ENCODE measurements at regions not wholly inside any gene's neighbourhood (a gene's known extent, or its start where the extent isn't known, plus 50 kb on each side); places are given as distances from the start of the nearest gene placed in this dataset.

GRCh38 chr4:165689159-165689558 lies 183.9 kb upstream of the TLL1 start:
- TF ChIP-seq EZH2 (IDR thresholded peaks at IDR 0.05; ENCODE audit: low read length): no peak
- TF ChIP-seq CTCF (optimal IDR thresholded peaks at IDR 0.05 in 1 of 3, IDR thresholded peaks at IDR 0.05 in 1 of 3, conservative IDR thresholded peaks at IDR 0.05 in 1 of 3; ENCODE audit: extremely low read depth in 1 of 3, insufficient read depth in 2 of 3, low read length in 3 of 3): no peak
- H3K4me2 ChIP-seq (ENCODE audit: control insufficient read depth, extremely low read depth, insufficient read depth, low read depth, low read length): no peak overlapping the region
- FAIRE-seq (no peak), DNase-seq (ENCODE audit: low read depth, low spot score) (no peak)
- H2AFZ ChIP-seq (ENCODE audit: control insufficient read depth, low read length): no peak overlapping the region
- no peaks in the 10 kb centered on the region for H4K20me1 ChIP-seq (ENCODE audit: control insufficient read depth, extremely low read depth, insufficient read depth, low read length)
- no peak overlapping the region for H3K4me3 ChIP-seq (ENCODE audit: control insufficient read depth in 2 of 3, extremely low read depth in 1 of 3, insufficient read depth in 2 of 3, low read depth in 1 of 3, low read length in 3 of 3)
- H3K9me3 ChIP-seq (ENCODE audit: control insufficient read depth, low read depth, low read length): no peaks in the 10 kb centered on the region
- H3K9ac ChIP-seq (ENCODE audit: control insufficient read depth, extremely low read depth, insufficient read depth, low read length): no peak overlapping the region
- no peaks in the 10 kb centered on the region for H3K79me2 ChIP-seq (ENCODE audit: control insufficient read depth, insufficient read depth, low read length)
- peaks cover 9% of the 10 kb centered on the region for H3K4me1 ChIP-seq (ENCODE audit: control insufficient read depth, extremely low read depth, insufficient read depth, low read length)
- dilution Hi-C loops (cut with MboI; ENCODE audit: extremely low pct_ligation_motif_present, low sequenced_read_pairs): no loop called here
- H3K27me3 ChIP-seq (ENCODE audit: control insufficient read depth, extremely low read depth, insufficient read depth, low read length): no peaks in the 10 kb centered on the region
- no peaks in the 10 kb centered on the region for H3K9me1 ChIP-seq (ENCODE audit: control insufficient read depth, extremely low read depth, insufficient read depth, low read length)
- no peak overlapping the region for H3K27ac ChIP-seq (ENCODE audit: control insufficient read depth, insufficient read depth, low read length)
- no peaks in the 10 kb centered on the region for H3K36me3 ChIP-seq (ENCODE audit: control insufficient read depth in 2 of 2, extremely low read depth in 1 of 2, insufficient read depth in 2 of 2, low read length in 2 of 2)

- TF ChIP-seq CTCF (optimal IDR thresholded peaks at IDR 0.05 in 1 of 3, IDR thresholded peaks at IDR 0.05 in 1 of 3, conservative IDR thresholded peaks at IDR 0.05 in 1 of 3; ENCODE audit: extremely low read depth in 1 of 3, insufficient read depth in 2 of 3, low read length in 3 of 3) (no peak), EZH2 (IDR thresholded peaks at IDR 0.05; ENCODE audit: low read length) (no peak)
- Histone ChIP-seq H3K36me3 (ENCODE audit: control insufficient read depth in 2 of 2, extremely low read depth in 1 of 2, insufficient read depth in 2 of 2, low read length in 2 of 2) (no peaks in the 10 kb centered on the region), H3K27me3 (ENCODE audit: control insufficient read depth, extremely low read depth, insufficient read depth, low read length) (no peaks in the 10 kb centered on the region), H3K9me1 (ENCODE audit: control insufficient read depth, extremely low read depth, insufficient read depth, low read length) (no peaks in the 10 kb centered on the region), H3K9ac (ENCODE audit: control insufficient read depth, extremely low read depth, insufficient read depth, low read length) (no peak overlapping the region), H3K4me1 (ENCODE audit: control insufficient read depth, extremely low read depth, insufficient read depth, low read length) (no peaks in the 10 kb centered on the region), H3K79me2 (ENCODE audit: control insufficient read depth, insufficient read depth, low read length) (no peaks in the 10 kb centered on the region), H3K4me3 (ENCODE audit: control insufficient read depth in 2 of 3, extremely low read depth in 1 of 3, insufficient read depth in 2 of 3, low read depth in 1 of 3, low read length in 3 of 3) (no peak overlapping the region), H3K27ac (ENCODE audit: control insufficient read depth, insufficient read depth, low read length) (no peak overlapping the region), H3K9me3 (ENCODE audit: control insufficient read depth, low read depth, low read length) (no peaks in the 10 kb centered on the region), H2AFZ (ENCODE audit: control insufficient read depth, low read length) (no peak overlapping the region), H4K20me1 (ENCODE audit: control insufficient read depth, extremely low read depth, insufficient read depth, low read length) (no peaks in the 10 kb centered on the region), H3K4me2 (ENCODE audit: control insufficient read depth, extremely low read depth, insufficient read depth, low read depth, low read length) (no peak overlapping the region)
- no peak for FAIRE-seq
- dilution Hi-C loops (cut with MboI; ENCODE audit: extremely low pct_ligation_motif_present, low sequenced_read_pairs): no loop called here
- DNase-seq (ENCODE audit: low read depth, low spot score): no peak
Observed at GRCh38 chr4:165692082-165692481, 181.0 kb upstream of the TLL1 start.
